ENCODE measurements at regions not wholly inside any gene's neighbourhood (a gene's known extent, or its start where the extent isn't known, plus 50 kb on each side); places are given as distances from the start of the nearest gene placed in this dataset.
A peak's percentile ranks its signal among the peaks of the same experiment; 100 is the strongest.
"Not testable (repeated sequence)": the region's sequence is repeated elsewhere in the genome, so short reads cannot be mapped to it uniquely, and the experiment has no call there.

- no peak for FAIRE-seq
- DNase-seq (ENCODE audit: insufficient read length, low spot score), result no peak
- no peak for TF ChIP-seq POLR2A (IDR thresholded peaks at IDR 0.05; ENCODE audit: low read depth, low read length)
Observed at GRCh38 chrX:87402256-87402655, 115.3 kb upstream of the KLHL4 start.

- DNase-seq (ENCODE audit: insufficient read length, low spot score) (no peak), FAIRE-seq (no peak)
- TF ChIP-seq POLR2A (IDR thresholded peaks at IDR 0.05; ENCODE audit: low read depth, low read length), result no peak
Observed at GRCh38 chrX:87403551-87403950, 114.1 kb upstream of the KLHL4 start.

GRCh38 chrX:87409113-87409841 is 108.3 kb upstream of the KLHL4 start:
- no peak for TF ChIP-seq POLR2A (IDR thresholded peaks at IDR 0.05; ENCODE audit: low read depth, low read length)
- peak; percentile 33 for DNase-seq (ENCODE audit: insufficient read length, low spot score)
- FAIRE-seq, result peak; percentile 98

- no peak for FAIRE-seq
- no peak for TF ChIP-seq POLR2A (IDR thresholded peaks at IDR 0.05; ENCODE audit: low read depth, low read length)
Observed at GRCh38 chrX:87425618-87426017, 92.0 kb upstream of the KLHL4 start.

GRCh38 chrX:87434618-87435017 is 83.0 kb upstream of the KLHL4 start:
- FAIRE-seq (no peak), DNase-seq (ENCODE audit: insufficient read length, low spot score) (no peak)
- TF ChIP-seq POLR2A (IDR thresholded peaks at IDR 0.05; ENCODE audit: low read depth, low read length), result no peak

More at GRCh38 chrX:87425618-87426017, 92.0 kb upstream of the KLHL4 start:
- DNase-seq (ENCODE audit: insufficient read length, low spot score), result no peak

- FAIRE-seq; DNase-seq (ENCODE audit: insufficient read length, low spot score): not testable (repeated sequence)
Observed at GRCh38 chrX:87448613-87449012, 69.0 kb upstream of the KLHL4 start.

- FAIRE-seq; DNase-seq (ENCODE audit: insufficient read length, low spot score): not testable (repeated sequence)
Observed at GRCh38 chrX:87465757-87466156, 51.8 kb upstream of the KLHL4 start.

Data from H54 (cell line).